PFSK-1 (cell line): ENCODE measurements at regions not wholly inside any gene's neighbourhood (a gene's known extent, or its start where the extent isn't known, plus 50 kb on each side); places are given as distances from the start of the nearest gene placed in this dataset.

Experiments used
- FOXP2 ChIP-seq: optimal IDR thresholded peaks from 2 replicates; pipeline ENCODE3; 2011; ENCODE audit warnings: borderline replicate concordance, control low read depth, inconsistent platforms; ENCODE audit not compliant: insufficient read depth; ENCODE audit errors: extremely low read length, extremely low read depth
- POLR2AphosphoS5 ChIP-seq: IDR thresholded peaks from 2 replicates; pipeline ENCODE4 v1.6.1; 2012; ENCODE audit warnings: low read depth, mild to moderate bottlenecking, control low read depth, low read length, moderate library complexity
- REST ChIP-seq, 2 experiments: IDR thresholded peaks; 2 replicates each; pipeline versions ENCODE4 v1.6.1 to v1.8.0; 2011 to 2012; ENCODE audit warnings: low read depth in 2 of 2, low read length in 2 of 2, control low read depth in 1 of 2, inconsistent platforms in 1 of 2, mild to moderate bottlenecking in 1 of 2, moderate library complexity in 1 of 2; ENCODE audit not compliant: insufficient read depth in 1 of 2
- SIN3A ChIP-seq: IDR thresholded peaks from 2 replicates; pipeline ENCODE4 v1.6.1; 2012; ENCODE audit warnings: mild to moderate bottlenecking, low read length, moderate library complexity, borderline replicate concordance; ENCODE audit not compliant: insufficient read depth
- TAF1 ChIP-seq: IDR thresholded peaks from 2 replicates; pipeline ENCODE4 v1.6.1; 2012; ENCODE audit warnings: low read length, control low read depth, borderline replicate concordance; ENCODE audit not compliant: insufficient read depth

DNA sequence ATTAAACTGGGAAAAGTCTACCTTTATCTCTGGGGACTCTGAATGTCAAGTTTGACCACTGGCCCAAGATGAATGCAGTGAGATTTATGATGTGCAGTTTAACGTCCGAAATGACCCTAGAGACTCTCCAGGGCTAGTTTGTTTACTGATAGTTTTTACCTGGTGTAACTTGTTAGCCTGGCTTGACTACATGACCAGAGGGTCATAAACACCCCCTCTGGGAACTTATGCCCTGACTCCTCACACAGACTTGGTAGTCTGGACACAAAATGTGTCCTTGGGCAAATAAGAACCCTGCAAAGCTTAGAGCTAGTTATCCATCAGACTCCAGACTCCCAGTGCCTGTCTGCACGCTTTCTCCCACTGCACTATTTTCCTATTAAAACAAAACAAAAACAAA, 606.5 kb downstream of the HACE1 start:
- TF ChIP-seq REST (IDR thresholded peaks at IDR 0.05; ENCODE audit: insufficient read depth in 1 of 2, low read depth in 2 of 2, low read length in 2 of 2) (no peak), POLR2AphosphoS5 (no peak), SIN3A (no peak), FOXP2 (no peak), TAF1 (no peak)

DNA sequence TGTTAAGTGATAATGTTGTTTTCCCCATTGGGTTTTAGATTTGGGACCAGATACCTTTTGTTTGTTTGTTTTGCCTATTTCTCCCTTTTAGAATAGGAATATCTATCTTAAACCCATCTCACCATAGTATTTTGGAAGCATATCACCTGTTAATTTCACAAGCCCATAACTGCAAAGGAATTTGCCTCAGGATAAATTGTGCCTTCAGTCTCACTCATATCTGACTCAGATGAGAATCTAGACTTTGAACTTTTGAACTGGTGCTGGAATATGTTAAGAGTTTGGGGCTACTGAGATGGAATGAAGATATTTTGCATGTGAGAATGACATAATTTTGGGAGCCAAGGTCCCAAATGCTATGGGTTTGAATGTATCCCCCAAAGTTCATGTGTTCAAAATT, 607.4 kb downstream of the HACE1 start:
- TF ChIP-seq POLR2AphosphoS5 = no peak
- TF ChIP-seq REST (IDR thresholded peaks at IDR 0.05; ENCODE audit: insufficient read depth in 1 of 2, low read depth in 2 of 2, low read length in 2 of 2) = no peak
- no peak for TF ChIP-seq FOXP2
- TF ChIP-seq SIN3A = no peak
- TF ChIP-seq TAF1 = no peak

DNA sequence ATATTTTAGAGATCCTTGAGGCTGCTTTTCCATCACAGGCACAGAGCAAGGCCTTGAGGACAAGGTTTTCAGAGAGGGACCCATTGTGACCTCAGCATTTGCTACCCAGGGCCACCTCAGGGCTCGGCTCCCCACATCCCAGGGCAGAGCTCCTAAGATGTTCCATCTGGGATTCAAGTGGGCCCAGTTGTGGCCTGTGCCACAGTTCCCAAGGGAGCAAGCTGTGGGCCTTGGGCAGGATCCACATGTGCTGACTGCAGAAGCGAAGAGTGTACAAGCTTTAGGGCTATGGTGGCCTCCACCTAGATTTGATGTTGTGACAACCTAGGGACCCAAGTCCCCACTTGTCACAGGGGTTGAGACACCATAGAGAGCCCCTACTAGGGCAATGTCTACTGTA, 608.1 kb downstream of the HACE1 start:
- TF ChIP-seq FOXP2 = no peak
- TF ChIP-seq POLR2AphosphoS5 = no peak
- no peak for TF ChIP-seq SIN3A
- TF ChIP-seq TAF1 = no peak
- TF ChIP-seq REST (IDR thresholded peaks at IDR 0.05; ENCODE audit: insufficient read depth in 1 of 2, low read depth in 2 of 2, low read length in 2 of 2) = no peak

- TF ChIP-seq FOXP2 = no peak
- no peak for TF ChIP-seq SIN3A
- no peak for TF ChIP-seq POLR2AphosphoS5
These were observed 618.9 kb downstream of the HACE1 start for GRCh38 chr6:104240865-104241264.

- no peak for TF ChIP-seq SIN3A
- TF ChIP-seq REST (IDR thresholded peaks at IDR 0.05; ENCODE audit: insufficient read depth in 1 of 2, low read depth in 2 of 2, low read length in 2 of 2) = no peak
- no peak for TF ChIP-seq POLR2AphosphoS5
- TF ChIP-seq TAF1 = no peak
These were observed 619.7 kb downstream of the HACE1 start for GRCh38 chr6:104239971-104240370.
